PC-3 (cell line): ENCODE measurements at regions not wholly inside any gene's neighbourhood (a gene's known extent, or its start where the extent isn't known, plus 50 kb on each side); places are given as distances from the start of the nearest gene placed in this dataset.

Experiments
- ATAC-seq: fragments of 200-7000 bp; cut with Tn5 transposase; 2 replicates; pipeline ENCODE4 v1.9.1; 2020; ENCODE audit warnings: mild to moderate bottlenecking, moderate library complexity
- BruUV-seq: library from RNA; stranded (reverse); fragments of 400-500 nt; replicated peaks from 2 replicates; lab custom pipeline; 2021; lab: Mats Ljungman, UMichigan
- CTCF ChIA-PET: fragments of 300-600 bp; sonication (Branson Sonifier 250); formaldehyde crosslinking; loops from one replicate; lab custom pipeline; 2022; ENCODE audit warnings: antibody characterized with exemption; lab: Charles Lee
- POLR2A ChIA-PET: fragments of 300-600 bp; sonication (Branson Sonifier 250); formaldehyde crosslinking; loops from one replicate; lab custom pipeline; 2022; ENCODE audit warnings: antibody characterized with exemption; ENCODE audit not compliant: unreplicated experiment; lab: Charles Lee
- DNase-seq: peaks from one replicate; pipeline ENCODE4 v3.0.0-alpha.2; 2015
- H2AFZ ChIP-seq: fragments of 300-600 bp; sonication (generic); 2 replicates; pipeline ENCODE4 v1.6.0; 2016; ENCODE audit warnings: antibody characterized with exemption, low read length
- H3F3A ChIP-seq: fragments of 300-600 bp; sonication (generic); one replicate; pipeline ENCODE4 v1.6.0; 2017; ENCODE audit warnings: antibody characterized with exemption, low read length, control low read depth, mild to moderate bottlenecking; ENCODE audit not compliant: unreplicated experiment
- H3K27ac ChIP-seq: fragments of 300-600 bp; sonication (generic); 2 replicates; pipeline ENCODE4 v1.5.1; 2016; ENCODE audit warnings: mild to moderate bottlenecking, low read length
- H3K27me3 ChIP-seq: fragments of 300-600 bp; sonication (generic); 2 replicates; pipeline ENCODE4 v1.6.1; 2016; ENCODE audit warnings: low read length, mixed read lengths
- H3K36me3 ChIP-seq: fragments of 300-600 bp; sonication (generic); 2 replicates; pipeline ENCODE4 v1.6.1; 2016; ENCODE audit warnings: low read depth, mixed run types, low read length, mixed read lengths
- H3K4me1 ChIP-seq: fragments of 300-600 bp; sonication (generic); 2 replicates; pipeline ENCODE4 v1.5.1; 2016; ENCODE audit warnings: low read length; ENCODE audit not compliant: insufficient read depth
- H3K4me2 ChIP-seq: fragments of 300-600 bp; sonication (generic); 2 replicates; pipeline ENCODE4 v1.6.0; 2016; ENCODE audit warnings: low read length
- H3K4me3 ChIP-seq: fragments of 300-600 bp; sonication (generic); 2 replicates; pipeline ENCODE4 v1.5.1; 2016; ENCODE audit warnings: mild to moderate bottlenecking, low read length, mixed read lengths
- H3K79me2 ChIP-seq: fragments of 300-600 bp; sonication (generic); 2 replicates; pipeline ENCODE4 v1.6.1; 2017; ENCODE audit warnings: low read length, mixed read lengths
- H3K9ac ChIP-seq: fragments of 300-600 bp; sonication (generic); 2 replicates; pipeline ENCODE4 v1.6.0; 2016; ENCODE audit warnings: mild to moderate bottlenecking, low read length
- H3K9me2 ChIP-seq: fragments of 300-600 bp; sonication (generic); replicated peaks from 2 replicates; pipeline ENCODE4 v1.6.1; 2016; ENCODE audit warnings: mixed run types, low read length, mixed read lengths
- H3K9me3 ChIP-seq: fragments of 300-600 bp; sonication (generic); 2 replicates; pipeline ENCODE4 v1.6.1; 2016; ENCODE audit warnings: low read length, mixed read lengths
- H4K20me1 ChIP-seq: fragments of 300-600 bp; sonication (generic); 2 replicates; pipeline ENCODE4 v1.6.1; 2016; ENCODE audit warnings: low read length, mixed read lengths
- EZH2 ChIP-seq: fragments of 300-600 bp; sonication (generic); IDR thresholded peaks from one replicate; pipeline ENCODE4 v1.6.1; 2017; ENCODE audit warnings: antibody characterized with exemption, mild to moderate bottlenecking, low read length; ENCODE audit not compliant: unreplicated experiment
- EZH2phosphoT487 ChIP-seq: fragments of 300-600 bp; sonication (generic); IDR thresholded peaks from 2 replicates; pipeline ENCODE4 v1.6.1; 2018; ENCODE audit warnings: mild to moderate bottlenecking, antibody characterized with exemption, low read length, borderline replicate concordance
- intact Hi-C: fragments of 100-400 bp; cut with micrococcal nuclease; formaldehyde crosslinking; loops from 2 replicates; pipeline ENCODE4 v1.9.0; 2023
- TF ChIP-seq, protein P1 (sequence below): fragments of 300-600 bp; sonication (generic); conservative IDR thresholded peaks from 2 replicates; pipeline ENCODE4 v1.5.1; 2017; ENCODE audit warnings: antibody characterized with exemption, low read depth, mild to moderate bottlenecking, low read length

GRCh38 chr17:27396941-27397340 lies 59.3 kb upstream of the KSR1 start:
- no peak overlapping the region for H2AFZ ChIP-seq
- H3K79me2 ChIP-seq: no peaks in the 10 kb centered on the region
- H3K4me3 ChIP-seq: no peak overlapping the region
- H3K4me2 ChIP-seq: no peak overlapping the region
- DNase-seq (peak; percentile 18), ATAC-seq (no peak)
- H3K9ac ChIP-seq: no peak overlapping the region
- intact Hi-C loops: no loop called here
- no peaks in the 10 kb centered on the region for H3K36me3 ChIP-seq
- no peaks in the 10 kb centered on the region for H3K9me3 ChIP-seq
- H3K27me3 ChIP-seq: no peaks in the 10 kb centered on the region
- H3F3A ChIP-seq: no peaks in the 10 kb centered on the region
- H4K20me1 ChIP-seq: no peaks in the 10 kb centered on the region
- H3K4me1 ChIP-seq: no peaks in the 10 kb centered on the region
- TF ChIP-seq, protein P1, sequence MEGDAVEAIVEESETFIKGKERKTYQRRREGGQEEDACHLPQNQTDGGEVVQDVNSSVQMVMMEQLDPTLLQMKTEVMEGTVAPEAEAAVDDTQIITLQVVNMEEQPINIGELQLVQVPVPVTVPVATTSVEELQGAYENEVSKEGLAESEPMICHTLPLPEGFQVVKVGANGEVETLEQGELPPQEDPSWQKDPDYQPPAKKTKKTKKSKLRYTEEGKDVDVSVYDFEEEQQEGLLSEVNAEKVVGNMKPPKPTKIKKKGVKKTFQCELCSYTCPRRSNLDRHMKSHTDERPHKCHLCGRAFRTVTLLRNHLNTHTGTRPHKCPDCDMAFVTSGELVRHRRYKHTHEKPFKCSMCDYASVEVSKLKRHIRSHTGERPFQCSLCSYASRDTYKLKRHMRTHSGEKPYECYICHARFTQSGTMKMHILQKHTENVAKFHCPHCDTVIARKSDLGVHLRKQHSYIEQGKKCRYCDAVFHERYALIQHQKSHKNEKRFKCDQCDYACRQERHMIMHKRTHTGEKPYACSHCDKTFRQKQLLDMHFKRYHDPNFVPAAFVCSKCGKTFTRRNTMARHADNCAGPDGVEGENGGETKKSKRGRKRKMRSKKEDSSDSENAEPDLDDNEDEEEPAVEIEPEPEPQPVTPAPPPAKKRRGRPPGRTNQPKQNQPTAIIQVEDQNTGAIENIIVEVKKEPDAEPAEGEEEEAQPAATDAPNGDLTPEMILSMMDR: no peak
- no peak for TF ChIP-seq EZH2
- no peak for TF ChIP-seq EZH2phosphoT487
- H3K27ac ChIP-seq: no peak overlapping the region
- ChIA-PET POLR2A (no interaction called here), CTCF (no interaction called here)
- no TSS peak for BruUV-seq
- H3K9me2 ChIP-seq: no peaks in the 10 kb centered on the region

DNA sequence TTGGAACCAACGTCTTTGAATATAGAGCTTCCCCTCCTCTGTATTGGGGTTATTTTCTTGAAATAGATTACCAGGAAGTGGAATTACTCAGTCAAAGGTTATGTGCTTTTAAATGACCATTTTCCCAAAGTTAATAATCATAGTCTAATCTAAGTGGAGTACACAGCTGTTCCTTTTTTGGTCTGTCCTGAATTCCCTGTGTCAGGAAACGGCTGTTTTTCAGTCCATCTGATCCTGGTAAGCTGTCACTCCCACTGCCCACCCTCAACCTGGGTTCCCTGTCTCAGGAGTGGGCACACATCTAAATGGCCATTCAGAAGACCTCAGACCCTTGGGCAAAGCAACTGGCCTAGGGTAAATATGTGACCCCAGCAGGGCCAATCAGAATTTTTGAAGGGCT lies 57.6 kb upstream of the KSR1 start:
- Histone ChIP-seq H3K79me2 (no peaks in the 10 kb centered on the region), H3K4me1 (no peaks in the 10 kb centered on the region), H3K9ac (no peak overlapping the region), H3K27me3 (no peaks in the 10 kb centered on the region), H4K20me1 (no peaks in the 10 kb centered on the region), H2AFZ (no peak overlapping the region), H3K27ac (no peak overlapping the region), H3F3A (no peaks in the 10 kb centered on the region), H3K9me2 (no peaks in the 10 kb centered on the region), H3K4me3 (no peak overlapping the region), H3K36me3 (no peaks in the 10 kb centered on the region), H3K4me2 (no peak overlapping the region), H3K9me3 (no peaks in the 10 kb centered on the region)
- intact Hi-C loops: no loop called here
- POLR2A ChIA-PET: no interaction called here
- TF ChIP-seq, protein P1: no peak
- TF ChIP-seq EZH2phosphoT487 (no peak), EZH2 (no peak)
- CTCF ChIA-PET: no interaction called here
- no peak for ATAC-seq
- no TSS peak for BruUV-seq
- no peak for DNase-seq

- no peaks in the 10 kb centered on the region for H4K20me1 ChIP-seq
- ChIA-PET CTCF (no interaction called here), POLR2A (no interaction called here)
- no peak overlapping the region for H2AFZ ChIP-seq
- H3K9me2 ChIP-seq: no peaks in the 10 kb centered on the region
- DNase-seq (no peak), ATAC-seq (no peak)
- no peaks in the 10 kb centered on the region for H3K27me3 ChIP-seq
- H3K36me3 ChIP-seq: no peaks in the 10 kb centered on the region
- no peak overlapping the region for H3K4me3 ChIP-seq
- no peak overlapping the region for H3K27ac ChIP-seq
- intact Hi-C loops: no loop called here
- no peaks in the 10 kb centered on the region for H3F3A ChIP-seq
- H3K79me2 ChIP-seq: no peaks in the 10 kb centered on the region
- H3K9me3 ChIP-seq: no peaks in the 10 kb centered on the region
- H3K4me1 ChIP-seq: no peaks in the 10 kb centered on the region
- H3K9ac ChIP-seq: no peak overlapping the region
- TF ChIP-seq, protein P1: no peak
- TF ChIP-seq EZH2phosphoT487 (no peak), EZH2 (no peak)
- BruUV-seq: no TSS peak
- H3K4me2 ChIP-seq: no peak overlapping the region
These were observed 55.3 kb upstream of the KSR1 start for GRCh38 chr17:27400991-27401390.
